H9 (cell line): ENCODE measurements at regions not wholly inside any gene's neighbourhood (a gene's known extent, or its start where the extent isn't known, plus 50 kb on each side); places are given as distances from the start of the nearest gene placed in this dataset.

ENCODE experiments used
- DNase-seq: peaks from one replicate; pipeline ENCODE4 v3.0.0-alpha.2; 2017
- H2AFZ ChIP-seq: one replicate; pipeline ENCODE4 v1.6.1; 2013; ENCODE audit warnings: mild to moderate bottlenecking, low read length, control low read depth, moderate library complexity
- H2AK5ac ChIP-seq: 2 replicates; pipeline ENCODE4 v1.6.1; 2013; ENCODE audit warnings: low read length, control low read depth, mixed read lengths; ENCODE audit not compliant: insufficient read length
- H2BK120ac ChIP-seq: one replicate; pipeline ENCODE4 v1.6.1; 2013; ENCODE audit warnings: low read depth, mild to moderate bottlenecking, low read length, control low read depth, inconsistent platforms; ENCODE audit not compliant: poor library complexity, severe bottlenecking
- H2BK12ac ChIP-seq: 2 replicates; pipeline ENCODE4 v1.6.1; 2013; ENCODE audit warnings: low read length, control low read depth, mixed read lengths, low read depth; ENCODE audit not compliant: insufficient read length
- H2BK15ac ChIP-seq: 2 replicates; pipeline ENCODE4 v1.6.1; 2013; ENCODE audit warnings: low read depth, low read length, control low read depth
- H2BK20ac ChIP-seq: one replicate; pipeline ENCODE4 v1.6.1; 2013; ENCODE audit warnings: low read depth, mild to moderate bottlenecking, low read length, control low read depth, inconsistent platforms; ENCODE audit not compliant: poor library complexity, severe bottlenecking
- H2BK5ac ChIP-seq: 2 replicates; pipeline ENCODE4 v1.6.1; 2013; ENCODE audit warnings: low read length, control low read depth, mixed read lengths; ENCODE audit not compliant: insufficient read length
- H3K14ac ChIP-seq: 2 replicates; pipeline ENCODE4 v1.6.1; 2013; ENCODE audit warnings: low read length, control low read depth; ENCODE audit not compliant: insufficient read depth
- H3K18ac ChIP-seq: 2 replicates; pipeline ENCODE4 v1.6.1; 2013; ENCODE audit warnings: low read depth, mild to moderate bottlenecking, mixed read lengths, low read length, control low read depth; ENCODE audit not compliant: insufficient read length
- H3K23ac ChIP-seq: 2 replicates; pipeline ENCODE4 v1.6.1; 2013; ENCODE audit warnings: low read length, control low read depth, mixed read lengths, low read depth; ENCODE audit not compliant: insufficient read length
- H3K23me2 ChIP-seq: 2 replicates; pipeline ENCODE4 v1.6.1; 2013; ENCODE audit warnings: low read depth, mild to moderate bottlenecking, mixed read lengths, low read length, control low read depth; ENCODE audit not compliant: insufficient read length, poor library complexity, severe bottlenecking
- H3K27ac ChIP-seq: 2 replicates; pipeline ENCODE4 v1.5.1; 2013; ENCODE audit warnings: low read length, control low read depth, mixed read lengths, low read depth; ENCODE audit not compliant: insufficient read length
- H3K27me3 ChIP-seq: 2 replicates; pipeline ENCODE4 v1.6.1; 2013; ENCODE audit warnings: low read length, control low read depth, inconsistent platforms; ENCODE audit not compliant: insufficient read depth
- H3K4ac ChIP-seq: 2 replicates; pipeline ENCODE4 v1.6.1; 2013; ENCODE audit warnings: low read depth, mild to moderate bottlenecking, control low read depth, inconsistent platforms, low read length, moderate library complexity
- H3K4me1 ChIP-seq: 2 replicates; pipeline ENCODE4 v1.6.1; 2013; ENCODE audit warnings: low read length, control low read depth, inconsistent platforms; ENCODE audit not compliant: insufficient read depth
- H3K4me2 ChIP-seq: 2 replicates; pipeline ENCODE4 v1.6.1; 2013; ENCODE audit warnings: low read length, control low read depth, mixed read lengths; ENCODE audit not compliant: insufficient read length, insufficient read depth
- H3K56ac ChIP-seq: 2 replicates; pipeline ENCODE4 v1.6.1; 2013; ENCODE audit warnings: low read depth, mild to moderate bottlenecking, mixed read lengths, low read length, control low read depth; ENCODE audit not compliant: insufficient read length
- H3K79me1 ChIP-seq: 2 replicates; pipeline ENCODE4 v1.6.1; 2013; ENCODE audit warnings: low read depth, mild to moderate bottlenecking, moderate library complexity, low read length, control low read depth, inconsistent platforms; ENCODE audit not compliant: insufficient read depth, poor library complexity, severe bottlenecking
- H3K79me2 ChIP-seq: 2 replicates; pipeline ENCODE4 v1.6.1; 2013; ENCODE audit warnings: low read length, control low read depth, inconsistent platforms; ENCODE audit not compliant: insufficient read depth
- H3K9ac ChIP-seq: 2 replicates; pipeline ENCODE4 v1.6.1; 2013; ENCODE audit warnings: low read length, control low read depth, mixed read lengths; ENCODE audit not compliant: insufficient read length; ENCODE audit errors: extremely low read depth
- H3K9me3 ChIP-seq: one replicate; pipeline ENCODE4 v1.6.1; 2013; ENCODE audit warnings: low read depth, low read length, inconsistent platforms; ENCODE audit not compliant: control insufficient read depth
- H3T11ph ChIP-seq: one replicate; pipeline ENCODE4 v1.6.1; 2013; ENCODE audit warnings: mild to moderate bottlenecking, low read length, control low read depth, inconsistent platforms
- H4K20me1 ChIP-seq: one replicate; pipeline ENCODE4 v1.6.1; 2013; ENCODE audit not compliant: control insufficient read depth, insufficient read length, insufficient read depth
- H4K5ac ChIP-seq: 2 replicates; pipeline ENCODE4 v1.6.1; 2013; ENCODE audit warnings: low read depth, mild to moderate bottlenecking, mixed read lengths, low read length, control low read depth; ENCODE audit not compliant: insufficient read length
- H4K8ac ChIP-seq: replicated peaks from 2 replicates; pipeline ENCODE4 v1.6.1; 2013; ENCODE audit warnings: low read length, control low read depth, mixed read lengths, low read depth; ENCODE audit not compliant: insufficient read length
- H4K91ac ChIP-seq: 2 replicates; pipeline ENCODE4 v1.6.1; 2013; ENCODE audit warnings: low read depth, mild to moderate bottlenecking, moderate library complexity, mixed read lengths, low read length, control low read depth; ENCODE audit not compliant: insufficient read length
- H3K27ac Mint-ChIP-seq, 3 experiments: 2 replicates in 2 of 3; 3 replicates in 1 of 3; pipeline ENCODE4 v1.8.0; 2020 to 2021; ENCODE audit warnings: mixed read lengths in 3 of 3, mild to moderate bottlenecking in 1 of 3, moderate library complexity in 1 of 3
- H3K27me3 Mint-ChIP-seq: 2 replicates; pipeline ENCODE4 v1.8.0; 2021; ENCODE audit warnings: low read depth, mild to moderate bottlenecking, moderate library complexity, mixed read lengths
- H3K36me3 Mint-ChIP-seq, 3 experiments: 2 replicates in 2 of 3; 3 replicates in 1 of 3; pipeline ENCODE4 v1.8.0; 2020 to 2021; ENCODE audit warnings: low read depth in 3 of 3, mixed read lengths in 3 of 3; ENCODE audit not compliant: insufficient read depth in 1 of 3
- H3K4me1 Mint-ChIP-seq, 2 experiments: 2 replicates each; pipeline ENCODE4 v1.8.0; 2020; ENCODE audit warnings: mixed read lengths in 2 of 2
- H3K4me3 Mint-ChIP-seq, 2 experiments: 2 replicates in 1 of 2; 3 replicates in 1 of 2; pipeline ENCODE4 v1.8.0; 2020 to 2021; ENCODE audit warnings: mild to moderate bottlenecking in 2 of 2, mixed read lengths in 2 of 2, moderate library complexity in 1 of 2
- H3K9me3 Mint-ChIP-seq, 2 experiments: 2 replicates in 1 of 2; 3 replicates in 1 of 2; pipeline ENCODE4 v1.8.0; 2020; ENCODE audit warnings: mild to moderate bottlenecking in 2 of 2, mixed read lengths in 2 of 2, moderate library complexity in 1 of 2
- CTCF ChIP-seq: fragments of 200-600 bp; sonication (generic); conservative IDR thresholded peaks from 3 replicates; pipeline ENCODE4 v1.8.0; 2021; ENCODE audit warnings: antibody characterized with exemption, mild to moderate bottlenecking
- WGBS: extraction: QIAGEN DNeasy Blood & Tissue Kit; methylation state at CpG from one replicate; pipeline ENCODE4 v1.1.7; 2013; ENCODE audit warnings: missing lambda C conversion rate, low lambda C conversion rate, mixed read lengths; ENCODE audit not compliant: insufficient read length; ENCODE audit errors: extremely low coverage; 5-methylcytosine and 5-hydroxymethylcytosine counted together

- Histone ChIP-seq H3K4ac (no peak overlapping the region), H3K79me2 (no peaks in the 10 kb centered on the region), H3K79me1 (no peaks in the 10 kb centered on the region), H4K20me1 (no peaks in the 10 kb centered on the region), H3K18ac (no peak overlapping the region), H2BK120ac (no peak overlapping the region), H2BK12ac (no peak overlapping the region), H3K23me2 (no peaks in the 10 kb centered on the region), H2BK15ac (no peak overlapping the region), H2AFZ (no peak overlapping the region), H2BK5ac (no peak overlapping the region), H2BK20ac (no peak overlapping the region), H3K4me1 (no peaks in the 10 kb centered on the region), H4K5ac (no peak overlapping the region), H3K4me2 (no peak overlapping the region), H4K8ac (no peak overlapping the region), H3T11ph (no peak overlapping the region), H3K23ac (no peak overlapping the region), H3K27ac (no peak overlapping the region), H3K9me3 (no peaks in the 10 kb centered on the region), H2AK5ac (no peak overlapping the region), H3K56ac (no peak overlapping the region), H3K14ac (no peak overlapping the region), H3K9ac (no peak overlapping the region), H3K27me3 (no peaks in the 10 kb centered on the region), H4K91ac (no peak overlapping the region)
- Mint-ChIP-seq H3K9me3 (no peaks in the 10 kb centered on the region), H3K4me3 (no peak overlapping the region), H3K27me3 (peaks cover under 1% of the 10 kb centered on the region; the same call in 1 of the 2 replicates), H3K27ac (no peak overlapping the region), H3K36me3 (no peaks in the 10 kb centered on the region), H3K4me1 (peaks cover 2 to 4% of the 10 kb centered on the region in 2 experiments; a peak in 3 of 4 replicates)
- DNase-seq: no peak
- no CpG with 5 or more reads among the region's 3 CpGs for WGBS
- no peak for TF ChIP-seq CTCF
These were observed 122.5 kb upstream of the GNAO1 start for GRCh38 chr16:56068816-56069215.
